BJ (cell line): ENCODE measurements at regions not wholly inside any gene's neighbourhood (a gene's known extent, or its start where the extent isn't known, plus 50 kb on each side); places are given as distances from the start of the nearest gene placed in this dataset.
A peak's percentile ranks its signal among the peaks of the same experiment; 100 is the strongest.

Experiments used
- CTCF ChIA-PET: fragments of 350-600 bp; formaldehyde crosslinking; extraction: SDS; loops from one replicate; lab custom pipeline; 2021; ENCODE audit warnings: antibody characterized with exemption, inconsistent platforms; lab: Yijun Ruan, JAX
- POLR2A ChIA-PET: fragments of 300-600 bp; sonication (Branson Sonifier 250); formaldehyde crosslinking; extraction: SDS; loops from one replicate; lab custom pipeline; 2021; ENCODE audit warnings: antibody characterized with exemption; lab: Charles Lee
- DNase-seq: peaks from one replicate; pipeline ENCODE4 v3.0.0-alpha.2; 2011; ENCODE audit warnings: low read depth
- H3K27me3 ChIP-seq: 2 replicates; pipeline ENCODE4 v1.6.0; 2011; ENCODE audit warnings: low read length; ENCODE audit not compliant: control insufficient read depth, insufficient read depth
- H3K36me3 ChIP-seq: 2 replicates; pipeline ENCODE4 v1.5.1; 2011; ENCODE audit warnings: low read length; ENCODE audit not compliant: control insufficient read depth, insufficient read depth
- H3K4me3 ChIP-seq: 2 replicates; pipeline ENCODE4 v1.5.1; 2011; ENCODE audit warnings: low read depth, mild to moderate bottlenecking, control low read depth, low read length
- CTCF ChIP-seq: IDR thresholded peaks from 2 replicates; pipeline ENCODE4 v1.5.1; 2011; ENCODE audit warnings: low read depth, mild to moderate bottlenecking, control low read depth, inconsistent platforms, low read length, moderate library complexity; ENCODE audit not compliant: insufficient read depth

- TF ChIP-seq CTCF = no peak
- Histone ChIP-seq H3K36me3 (no peaks in the 10 kb centered on the region), H3K4me3 (no peak overlapping the region), H3K27me3 (no peaks in the 10 kb centered on the region)
- no peak for DNase-seq
- POLR2A ChIA-PET = no interaction called here
- CTCF ChIA-PET = interaction anchor here (1.4 kb wide), 1 partner anchor 9 kb away, joined by 3 read pairs; no protein-coding TSS in a partner anchor
These were observed 161.9 kb downstream of the DHX35 start for GRCh38 chr20:39124064-39124463.

- POLR2A ChIA-PET = no interaction called here
- Histone ChIP-seq H3K36me3 (no peaks in the 10 kb centered on the region), H3K27me3 (no peaks in the 10 kb centered on the region), H3K4me3 (no peak overlapping the region)
- CTCF ChIA-PET = interaction anchor here (0.9 kb wide), 1 partner anchor 12 kb away, joined by 3 read pairs; no protein-coding TSS in a partner anchor
- no peak for TF ChIP-seq CTCF
- no peak for DNase-seq
These were observed 161.0 kb downstream of the DHX35 start for GRCh38 chr20:39123185-39123557.

- no peak for TF ChIP-seq CTCF
- Histone ChIP-seq H3K4me3 (no peak overlapping the region), H3K36me3 (no peaks in the 10 kb centered on the region), H3K27me3 (no peaks in the 10 kb centered on the region)
- ChIA-PET POLR2A (interaction anchor here (0.5 kb wide), 1 partner anchor 92 kb away, joined by 12 read pairs; no protein-coding TSS in a partner anchor), CTCF (interaction anchor here (1.4 kb wide), 1 partner anchor 9 kb away, joined by 4 read pairs; no protein-coding TSS in a partner anchor)
- no peak for DNase-seq
These were observed 155.3 kb downstream of the DHX35 start for GRCh38 chr20:39117491-39117890.

GRCh38 chr20:39116020-39116419 is 153.9 kb downstream of the DHX35 start:
- CTCF ChIA-PET = no interaction called here
- POLR2A ChIA-PET = no interaction called here
- H3K36me3 ChIP-seq = no peaks in the 10 kb centered on the region
- DNase-seq = no peak
- no peaks in the 10 kb centered on the region for H3K27me3 ChIP-seq
- H3K4me3 ChIP-seq = no peak overlapping the region
- no peak for TF ChIP-seq CTCF

GRCh38 chr20:39112178-39112743 is 150.1 kb downstream of the DHX35 start:
- H3K4me3 ChIP-seq = no peak overlapping the region
- POLR2A ChIA-PET = no interaction called here
- H3K36me3 ChIP-seq = no peaks in the 10 kb centered on the region
- CTCF ChIA-PET = interaction anchor here (1.7 kb wide), 2 partner anchors 9 to 53 kb away, joined by 4 to 6 read pairs; no protein-coding TSS in a partner anchor
- DNase-seq = no peak
- no peaks in the 10 kb centered on the region for H3K27me3 ChIP-seq
- TF ChIP-seq CTCF = peak; percentile 54
